ENCODE measurements at regions not wholly inside any gene's neighbourhood (a gene's known extent, or its start where the extent isn't known, plus 50 kb on each side); places are given as distances from the start of the nearest gene placed in this dataset.

DNA sequence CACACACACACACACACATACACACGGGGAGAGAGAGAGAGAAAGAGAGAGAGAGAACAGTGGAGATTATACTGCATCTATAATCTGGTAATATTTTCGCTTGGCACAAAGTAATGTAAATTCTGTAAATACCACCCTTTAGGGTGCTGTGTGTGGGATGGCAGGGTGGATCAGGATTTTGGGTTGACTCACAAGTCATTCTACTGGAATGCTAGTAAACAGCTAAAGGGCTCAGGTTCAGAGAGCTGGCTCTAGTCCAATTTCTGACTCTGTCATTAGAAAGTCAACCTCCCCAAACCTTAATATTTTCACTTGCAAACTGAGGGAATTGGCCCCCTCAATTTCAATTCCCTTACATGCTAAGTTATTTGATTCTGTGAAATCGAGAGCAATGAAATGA is 308.3 kb downstream of the TSN start:
- no peak overlapping the region for H3K27ac ChIP-seq
- TF ChIP-seq, protein P1, sequence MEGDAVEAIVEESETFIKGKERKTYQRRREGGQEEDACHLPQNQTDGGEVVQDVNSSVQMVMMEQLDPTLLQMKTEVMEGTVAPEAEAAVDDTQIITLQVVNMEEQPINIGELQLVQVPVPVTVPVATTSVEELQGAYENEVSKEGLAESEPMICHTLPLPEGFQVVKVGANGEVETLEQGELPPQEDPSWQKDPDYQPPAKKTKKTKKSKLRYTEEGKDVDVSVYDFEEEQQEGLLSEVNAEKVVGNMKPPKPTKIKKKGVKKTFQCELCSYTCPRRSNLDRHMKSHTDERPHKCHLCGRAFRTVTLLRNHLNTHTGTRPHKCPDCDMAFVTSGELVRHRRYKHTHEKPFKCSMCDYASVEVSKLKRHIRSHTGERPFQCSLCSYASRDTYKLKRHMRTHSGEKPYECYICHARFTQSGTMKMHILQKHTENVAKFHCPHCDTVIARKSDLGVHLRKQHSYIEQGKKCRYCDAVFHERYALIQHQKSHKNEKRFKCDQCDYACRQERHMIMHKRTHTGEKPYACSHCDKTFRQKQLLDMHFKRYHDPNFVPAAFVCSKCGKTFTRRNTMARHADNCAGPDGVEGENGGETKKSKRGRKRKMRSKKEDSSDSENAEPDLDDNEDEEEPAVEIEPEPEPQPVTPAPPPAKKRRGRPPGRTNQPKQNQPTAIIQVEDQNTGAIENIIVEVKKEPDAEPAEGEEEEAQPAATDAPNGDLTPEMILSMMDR (conservative IDR thresholded peaks at IDR 0.05) = no peak

DNA sequence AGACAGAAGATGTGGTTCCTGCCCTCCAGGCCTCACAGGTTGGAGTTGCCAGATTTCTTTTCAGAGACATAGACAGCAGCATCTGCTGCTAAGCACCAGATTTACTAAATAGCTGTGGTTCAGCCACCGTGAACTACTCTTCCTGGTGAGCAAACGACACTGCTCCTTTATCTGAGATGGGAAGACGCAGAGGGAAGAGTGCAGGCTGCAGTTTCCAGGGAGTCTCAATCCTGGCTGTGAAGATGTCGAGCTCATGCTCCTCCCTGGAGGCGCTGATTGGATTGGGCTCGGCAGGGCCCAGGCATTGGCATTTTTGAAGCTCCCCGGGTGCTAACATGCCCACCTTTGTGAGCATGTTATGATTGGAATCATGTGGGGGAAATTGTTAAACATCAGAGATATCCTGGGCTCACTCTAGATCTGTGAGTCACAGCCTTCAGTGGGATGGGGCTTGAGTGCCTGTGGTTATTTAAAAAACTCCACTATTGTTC is 314.8 kb downstream of the TSN start:
- TF ChIP-seq, protein P1 (conservative IDR thresholded peaks at IDR 0.05) = no peak
- H3K27ac ChIP-seq = no peak overlapping the region

DNA sequence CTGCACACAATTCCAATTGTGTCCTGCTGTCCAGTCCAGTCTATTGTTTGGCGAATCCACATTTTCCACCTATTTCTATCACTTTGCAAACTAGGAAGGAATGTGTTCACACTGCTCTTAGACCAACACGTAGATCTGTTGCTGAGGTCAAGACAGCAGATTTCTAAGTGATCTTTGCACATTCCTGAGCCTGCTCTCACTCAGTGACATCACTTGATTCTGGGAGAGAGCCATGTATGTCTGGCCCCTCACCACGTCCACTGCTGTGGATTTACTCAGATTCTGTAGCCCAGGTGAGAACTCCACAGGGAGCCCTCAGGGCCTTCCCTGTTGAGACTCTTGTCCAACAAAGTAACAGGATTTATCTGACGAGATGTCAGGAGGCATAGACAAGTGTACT is 317.2 kb downstream of the TSN start:
- TF ChIP-seq, protein P1 (conservative IDR thresholded peaks at IDR 0.05) = no peak
- H3K27ac ChIP-seq = no peak overlapping the region

DNA sequence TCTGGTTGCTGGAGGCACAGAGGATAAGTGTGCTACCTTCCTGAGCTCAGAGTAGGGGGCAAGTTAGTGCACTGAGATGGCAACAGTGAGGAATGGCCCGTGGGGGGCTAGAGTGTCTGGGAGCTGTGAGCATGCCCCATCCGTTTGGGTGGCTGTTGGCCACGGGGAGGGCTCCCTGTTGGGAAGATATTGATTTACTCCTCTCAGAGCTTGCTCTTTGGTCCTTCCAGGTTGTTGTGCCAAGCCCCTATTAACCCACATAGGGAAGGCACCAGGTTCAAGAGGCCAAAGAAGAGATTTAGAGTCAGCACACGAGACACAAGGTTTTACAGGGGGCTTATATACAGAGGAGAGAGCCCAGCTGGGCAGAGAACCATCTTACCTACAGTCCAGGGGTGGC is 318.8 kb downstream of the TSN start:
- TF ChIP-seq, protein P1 (conservative IDR thresholded peaks at IDR 0.05) = no peak
- no peak overlapping the region for H3K27ac ChIP-seq

DNA sequence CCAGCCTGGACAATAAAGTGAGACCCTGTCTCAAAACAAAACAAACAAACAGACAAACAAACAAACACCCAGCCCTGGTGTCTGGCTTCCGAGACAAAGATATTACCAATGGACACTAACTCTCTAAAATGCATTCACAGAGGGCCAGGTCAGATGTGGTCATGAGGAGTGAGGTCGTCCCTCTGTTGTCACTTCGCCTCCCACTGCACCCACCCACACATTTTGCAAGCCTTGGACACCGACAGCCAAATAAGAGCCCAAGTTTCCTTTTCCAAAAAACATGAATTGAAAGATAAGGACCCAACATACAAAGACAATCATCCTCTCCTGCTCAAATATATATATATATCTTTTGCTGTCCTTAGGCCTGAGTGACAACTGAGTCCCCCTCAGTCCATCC is 319.9 kb downstream of the TSN start:
- H3K27ac ChIP-seq = no peak overlapping the region
- TF ChIP-seq, protein P1 (conservative IDR thresholded peaks at IDR 0.05) = no peak

DNA sequence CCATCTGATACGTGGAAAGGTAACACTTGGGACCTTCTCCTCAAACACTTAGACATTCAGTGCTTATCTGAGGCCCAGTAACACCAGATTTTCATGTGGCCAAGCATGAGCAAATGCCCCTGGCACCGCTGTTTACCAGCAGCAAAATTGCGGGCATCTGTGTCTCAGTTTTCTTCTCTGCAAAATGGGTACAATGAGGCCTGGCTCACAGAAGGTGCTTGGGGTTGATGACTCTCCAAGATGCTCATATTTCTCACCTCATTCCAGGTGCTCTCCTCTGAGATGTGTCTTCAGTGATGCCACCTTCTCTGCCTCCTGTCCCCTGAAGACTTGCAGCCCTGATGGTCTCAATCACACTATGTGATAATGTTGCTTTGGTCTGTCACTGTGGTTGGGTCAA is 321.7 kb downstream of the TSN start:
- TF ChIP-seq, protein P1 (conservative IDR thresholded peaks at IDR 0.05) = no peak
- H3K27ac ChIP-seq = no peak overlapping the region

DNA sequence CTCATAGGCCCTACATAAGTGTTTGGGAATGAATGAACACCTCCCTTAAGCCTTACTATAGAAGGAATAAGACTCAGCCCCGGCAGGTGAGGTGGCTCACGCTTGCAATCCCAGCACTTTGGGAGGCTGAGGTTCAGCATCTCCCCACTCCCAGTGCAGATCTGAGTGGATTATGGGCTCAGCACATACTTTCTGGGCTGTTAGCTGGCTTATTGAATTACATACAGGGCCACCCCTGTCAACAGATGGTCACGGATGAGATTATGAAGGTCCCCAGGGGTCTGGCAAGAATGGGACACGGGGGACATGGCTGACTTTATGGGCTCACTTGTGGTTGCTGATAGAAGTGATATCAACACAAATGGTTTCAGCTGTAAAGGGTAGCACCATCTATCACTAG is 322.3 kb downstream of the TSN start:
- H3K27ac ChIP-seq = no peak overlapping the region
- TF ChIP-seq, protein P1 (conservative IDR thresholded peaks at IDR 0.05) = no peak

DNA sequence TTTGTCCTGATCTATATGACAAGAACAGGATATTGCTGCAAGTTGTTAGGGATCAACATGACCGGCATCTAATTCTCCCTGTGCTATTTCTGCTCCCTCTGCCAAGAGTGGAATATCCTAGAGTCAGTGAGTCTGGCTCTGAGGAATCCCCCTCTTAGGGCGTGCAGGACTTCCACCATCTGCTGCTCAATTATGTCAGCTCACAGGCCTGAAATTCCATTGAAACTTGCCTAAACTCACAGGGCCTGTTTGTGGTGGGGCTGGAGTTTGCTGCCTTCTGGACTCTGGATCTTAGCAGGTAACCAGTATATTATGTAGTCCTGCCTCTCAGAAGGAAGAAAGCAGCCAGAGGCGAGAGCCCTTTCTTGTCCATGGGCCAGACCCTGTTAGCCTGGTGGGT is 323.0 kb downstream of the TSN start:
- TF ChIP-seq, protein P1 (conservative IDR thresholded peaks at IDR 0.05) = no peak
- no peak overlapping the region for H3K27ac ChIP-seq

Data from VCaP (cell line).